HG03354 (cell line): ENCODE measurements at regions not wholly inside any gene's neighbourhood (a gene's known extent, or its start where the extent isn't known, plus 50 kb on each side); places are given as distances from the start of the nearest gene placed in this dataset.

ENCODE experiments used
- ATAC-seq: cut with Tn5 transposase; IDR thresholded peaks from one replicate; pipeline ENCODE4 v1.9.1; 2021; ENCODE audit warnings: mild to moderate bottlenecking; ENCODE audit not compliant: unreplicated experiment, poor library complexity, severe bottlenecking

GRCh38 chr12:24012528-24012927, 63.1 kb upstream of the SOX5 start:
- no peak for ATAC-seq

GRCh38 chr12:24011927-24012507, 62.5 kb upstream of the SOX5 start:
- no peak for ATAC-seq

GRCh38 chr12:24008166-24008565, 58.7 kb upstream of the SOX5 start:
- no peak for ATAC-seq
